ENCODE measurements at regions not wholly inside any gene's neighbourhood (a gene's known extent, or its start where the extent isn't known, plus 50 kb on each side); places are given as distances from the start of the nearest gene placed in this dataset.
A peak's percentile ranks its signal among the peaks of the same experiment; 100 is the strongest.

- DNase-seq = no peak
These were observed 124.2 kb upstream of the MSX1 start for GRCh38 chr4:4735136-4735750.

- DNase-seq = no peak
These were observed 125.0 kb upstream of the MSX1 start for GRCh38 chr4:4734425-4734824.

GRCh38 chr4:4733663-4734062 is 125.8 kb upstream of the MSX1 start:
- no peak for DNase-seq

GRCh38 chr4:4730249-4730648 is 129.2 kb upstream of the MSX1 start:
- DNase-seq = no peak

GRCh38 chr4:4729206-4729605 is 130.3 kb upstream of the MSX1 start:
- no peak for DNase-seq

- DNase-seq = no peak
These were observed 131.9 kb upstream of the MSX1 start for GRCh38 chr4:4727536-4727935.

GRCh38 chr4:4726051-4726450 is 133.4 kb upstream of the MSX1 start:
- DNase-seq = no peak

GRCh38 chr4:4724321-4724720 is 135.1 kb upstream of the MSX1 start:
- no peak for DNase-seq

GRCh38 chr4:4721636-4722035 is 137.8 kb upstream of the MSX1 start:
- DNase-seq = no peak

- peak; percentile 97 for DNase-seq
These were observed 138.8 kb upstream of the MSX1 start for GRCh38 chr4:4720646-4721045.

GRCh38 chr4:4719436-4719835 is 140.0 kb upstream of the MSX1 start:
- no peak for DNase-seq

GRCh38 chr4:4717692-4718091 is 141.8 kb upstream of the MSX1 start:
- DNase-seq = no peak

- no peak for DNase-seq
These were observed 145.1 kb upstream of the MSX1 start for GRCh38 chr4:4714331-4714730.

GRCh38 chr4:4712800-4713528 is 146.5 kb upstream of the MSX1 start:
- no peak for DNase-seq

GRCh38 chr4:4711902-4712301 is 147.6 kb upstream of the MSX1 start:
- no peak for DNase-seq

GRCh38 chr4:4709736-4710135 is 149.7 kb upstream of the MSX1 start:
- no peak for DNase-seq

- DNase-seq = no peak
These were observed 155.2 kb upstream of the MSX1 start for GRCh38 chr4:4704267-4704666.

- no peak for DNase-seq
These were observed 155.7 kb upstream of the STX18 start for GRCh38 chr4:4697584-4697983.

GRCh38 chr4:4696530-4696929 is 154.7 kb upstream of the STX18 start:
- no peak for DNase-seq

- DNase-seq = no peak
These were observed 153.6 kb upstream of the STX18 start for GRCh38 chr4:4695497-4695896.

- DNase-seq = no peak
These were observed 153.0 kb upstream of the STX18 start for GRCh38 chr4:4694827-4695226.

GRCh38 chr4:4694296-4694772 is 152.5 kb upstream of the STX18 start:
- DNase-seq = no peak

- no peak for DNase-seq
These were observed 152.0 kb upstream of the STX18 start for GRCh38 chr4:4693755-4694295.

- DNase-seq = no peak
These were observed 151.4 kb upstream of the STX18 start for GRCh38 chr4:4693258-4693657.

GRCh38 chr4:4690854-4691253 is 149.0 kb upstream of the STX18 start:
- no peak for DNase-seq
